Activated T-cell treated with anti-CD3 and anti-CD28 coated beads for 48 hours (primary cell): ENCODE measurements at regions not wholly inside any gene's neighbourhood (a gene's known extent, or its start where the extent isn't known, plus 50 kb on each side); places are given as distances from the start of the nearest gene placed in this dataset.

ENCODE experiments used
- DNase-seq: peaks from one replicate; pipeline ENCODE4 v3.0.0-alpha.2; 2020; ENCODE audit warnings: low read depth

GRCh38 chr4:179417357-179417756, 1975.1 kb upstream of the AGA start:
- no peak for DNase-seq

- DNase-seq, result no peak
Measured at GRCh38 chr4:179437962-179438361, 1995.7 kb upstream of the AGA start.

- DNase-seq, result no peak
Measured at GRCh38 chr4:179441596-179441995, 1999.4 kb upstream of the AGA start.

GRCh38 chr4:179447308-179447707, 2005.1 kb upstream of the AGA start:
- no peak for DNase-seq

GRCh38 chr4:179465131-179465797, 2023.0 kb upstream of the AGA start:
- DNase-seq, result no peak

GRCh38 chr4:179467878-179468277, 2025.6 kb upstream of the AGA start:
- no peak for DNase-seq

- DNase-seq, result no peak
Measured at GRCh38 chr4:179472164-179472563, 2029.9 kb upstream of the AGA start.

- no peak for DNase-seq
Measured at GRCh38 chr4:179478608-179479007, 2036.4 kb upstream of the AGA start.

- DNase-seq, result no peak
Measured at GRCh38 chr4:179485781-179486180, 2043.5 kb upstream of the AGA start.

GRCh38 chr4:179486570-179487335, 2044.5 kb upstream of the AGA start:
- DNase-seq, result no peak

GRCh38 chr4:179492260-179493080, 2050.2 kb upstream of the AGA start:
- DNase-seq, result no peak

- no peak for DNase-seq
Measured at GRCh38 chr4:179503976-179504375, 2061.7 kb upstream of the AGA start.

- DNase-seq, result no peak
Measured at GRCh38 chr4:179509489-179509888, 2067.3 kb upstream of the AGA start.

- DNase-seq, result no peak
Measured at GRCh38 chr4:179521952-179522351, 2079.7 kb upstream of the AGA start.

- DNase-seq, result no peak
Measured at GRCh38 chr4:179530958-179531357, 2088.7 kb upstream of the AGA start.

GRCh38 chr4:179536694-179537093, 2094.5 kb upstream of the AGA start:
- DNase-seq, result no peak

- DNase-seq, result no peak
Measured at GRCh38 chr4:179539641-179540040, 2097.4 kb upstream of the AGA start.

GRCh38 chr4:179543771-179544170, 2101.5 kb upstream of the AGA start:
- no peak for DNase-seq

- DNase-seq, result no peak
Measured at GRCh38 chr4:179544496-179544895, 2102.3 kb upstream of the AGA start.

GRCh38 chr4:179552131-179552530, 2109.9 kb upstream of the AGA start:
- no peak for DNase-seq

- DNase-seq, result no peak
Measured at GRCh38 chr4:179563741-179564140, 2121.5 kb upstream of the AGA start.

GRCh38 chr4:179569549-179569948, 2127.3 kb upstream of the AGA start:
- no peak for DNase-seq
